SK-N-MC (cell line): ENCODE measurements at regions not wholly inside any gene's neighbourhood (a gene's known extent, or its start where the extent isn't known, plus 50 kb on each side); places are given as distances from the start of the nearest gene placed in this dataset.

Experiments used
- EZH2 ChIP-seq: fragments of 200-600 bp; sonication (generic); IDR thresholded peaks from one replicate; pipeline ENCODE4 v1.6.1; 2017; ENCODE audit warnings: antibody characterized with exemption
- POLR2AphosphoS5 ChIP-seq: IDR thresholded peaks from 2 replicates; pipeline ENCODE4 v1.6.1; 2012; ENCODE audit warnings: mild to moderate bottlenecking, low read depth, low read length, borderline replicate concordance

- TF ChIP-seq EZH2 (no peak), POLR2AphosphoS5 (no peak)
These were observed 559.4 kb downstream of the COL12A1 start for GRCh38 chr6:74646461-74646860.
